ENCODE measurements at regions not wholly inside any gene's neighbourhood (a gene's known extent, or its start where the extent isn't known, plus 50 kb on each side); places are given as distances from the start of the nearest gene placed in this dataset.

- Histone ChIP-seq H4K20me1 (ENCODE audit: insufficient read depth, poor library complexity, severe bottlenecking) (no peaks in the 10 kb centered on the region), H2AFZ (no peak overlapping the region), H3K9me3 (ENCODE audit: low read depth) (no peaks in the 10 kb centered on the region), H3K27me3 (peaks cover 5% of the 10 kb centered on the region), H3K79me2 (no peaks in the 10 kb centered on the region), H3K36me3 (replicated peaks; ENCODE audit: insufficient read depth, low read depth) (no peaks in the 10 kb centered on the region), H3K4me2 (no peak overlapping the region), H3K4me1 (ENCODE audit: insufficient read depth) (no peaks in the 10 kb centered on the region), H3K4me3 (no peak overlapping the region), H3K9me2 (replicated peaks; ENCODE audit: insufficient read depth) (no peaks in the 10 kb centered on the region), H3K27ac (no peak overlapping the region)
- WGBS (ENCODE audit: low lambda C conversion rate, missing lambda C conversion rate), result 100% methylated on average over 1 of the region's 1 CpG
- TF ChIP-seq EZH2phosphoT487 (IDR thresholded peaks at IDR 0.05; ENCODE audit: low read depth, severe bottlenecking, unreplicated experiment), result no peak
- no peak for TF ChIP-seq CTCF (IDR thresholded peaks at IDR 0.05; ENCODE audit: poor library complexity)
- TF ChIP-seq EZH2 (IDR thresholded peaks at IDR 0.05; ENCODE audit: borderline replicate concordance), result no peak
- no peak for DNase-seq (ENCODE audit: low spot score)
Measured at GRCh38 chr5:147057051-147057450, 177.8 kb upstream of the STK32A start.

- Histone ChIP-seq H3K4me2 (no peak overlapping the region), H3K79me2 (no peaks in the 10 kb centered on the region), H4K20me1 (ENCODE audit: insufficient read depth, poor library complexity, severe bottlenecking) (no peaks in the 10 kb centered on the region), H3K9me3 (ENCODE audit: low read depth) (no peaks in the 10 kb centered on the region), H3K27me3 (no peaks in the 10 kb centered on the region), H3K4me1 (ENCODE audit: insufficient read depth) (peaks cover 4% of the 10 kb centered on the region), H3K9me2 (replicated peaks; ENCODE audit: insufficient read depth) (no peaks in the 10 kb centered on the region), H3K4me3 (no peak overlapping the region), H2AFZ (no peak overlapping the region), H3K36me3 (replicated peaks; ENCODE audit: insufficient read depth, low read depth) (no peaks in the 10 kb centered on the region), H3K27ac (no peak overlapping the region)
- WGBS (ENCODE audit: low lambda C conversion rate, missing lambda C conversion rate), result 57% methylated on average over 4 of the region's 4 CpGs
- TF ChIP-seq CTCF (IDR thresholded peaks at IDR 0.05; ENCODE audit: poor library complexity), result no peak
- TF ChIP-seq EZH2phosphoT487 (IDR thresholded peaks at IDR 0.05; ENCODE audit: low read depth, severe bottlenecking, unreplicated experiment), result no peak
- no peak for TF ChIP-seq EZH2 (IDR thresholded peaks at IDR 0.05; ENCODE audit: borderline replicate concordance)
- DNase-seq (ENCODE audit: low spot score), result no peak
Measured at GRCh38 chr5:147061431-147061830, 173.4 kb upstream of the STK32A start.

- WGBS (ENCODE audit: low lambda C conversion rate, missing lambda C conversion rate), result 81% methylated on average over 4 of the region's 4 CpGs
- H3K4me2 ChIP-seq, result no peak overlapping the region
- H3K79me2 ChIP-seq, result no peaks in the 10 kb centered on the region
- H2AFZ ChIP-seq, result no peak overlapping the region
- no peaks in the 10 kb centered on the region for H3K27me3 ChIP-seq
- H3K27ac ChIP-seq, result no peak overlapping the region
- no peaks in the 10 kb centered on the region for H3K9me2 ChIP-seq (replicated peaks; ENCODE audit: insufficient read depth)
- peaks cover 4% of the 10 kb centered on the region for H3K4me1 ChIP-seq (ENCODE audit: insufficient read depth)
- no peaks in the 10 kb centered on the region for H3K9me3 ChIP-seq (ENCODE audit: low read depth)
- no peak overlapping the region for H3K4me3 ChIP-seq
- no peak for DNase-seq (ENCODE audit: low spot score)
- TF ChIP-seq EZH2 (IDR thresholded peaks at IDR 0.05; ENCODE audit: borderline replicate concordance) (no peak), CTCF (IDR thresholded peaks at IDR 0.05; ENCODE audit: poor library complexity) (no peak), EZH2phosphoT487 (IDR thresholded peaks at IDR 0.05; ENCODE audit: low read depth, severe bottlenecking, unreplicated experiment) (no peak)
- H3K36me3 ChIP-seq (replicated peaks; ENCODE audit: insufficient read depth, low read depth), result no peaks in the 10 kb centered on the region
- no peaks in the 10 kb centered on the region for H4K20me1 ChIP-seq (ENCODE audit: insufficient read depth, poor library complexity, severe bottlenecking)
Measured at GRCh38 chr5:147062427-147062826, 172.4 kb upstream of the STK32A start.

GRCh38 chr5:147063943-147064342 is 170.9 kb upstream of the STK32A start:
- no peaks in the 10 kb centered on the region for H3K27me3 ChIP-seq
- H3K4me1 ChIP-seq (ENCODE audit: insufficient read depth), result peaks cover 4% of the 10 kb centered on the region
- DNase-seq (ENCODE audit: low spot score), result no peak
- TF ChIP-seq EZH2 (IDR thresholded peaks at IDR 0.05; ENCODE audit: borderline replicate concordance) (no peak), CTCF (IDR thresholded peaks at IDR 0.05; ENCODE audit: poor library complexity) (no peak), EZH2phosphoT487 (IDR thresholded peaks at IDR 0.05; ENCODE audit: low read depth, severe bottlenecking, unreplicated experiment) (no peak)
- H3K9me2 ChIP-seq (replicated peaks; ENCODE audit: insufficient read depth), result no peaks in the 10 kb centered on the region
- no peak overlapping the region for H3K4me3 ChIP-seq
- H3K4me2 ChIP-seq, result no peak overlapping the region
- H3K79me2 ChIP-seq, result no peaks in the 10 kb centered on the region
- H3K36me3 ChIP-seq (replicated peaks; ENCODE audit: insufficient read depth, low read depth), result no peaks in the 10 kb centered on the region
- no peak overlapping the region for H3K27ac ChIP-seq
- no peak overlapping the region for H2AFZ ChIP-seq
- WGBS (ENCODE audit: low lambda C conversion rate, missing lambda C conversion rate), result 61% methylated on average over 2 of the region's 2 CpGs
- H4K20me1 ChIP-seq (ENCODE audit: insufficient read depth, poor library complexity, severe bottlenecking), result no peaks in the 10 kb centered on the region
- no peaks in the 10 kb centered on the region for H3K9me3 ChIP-seq (ENCODE audit: low read depth)
